H9 (cell line): ENCODE measurements at regions not wholly inside any gene's neighbourhood (a gene's known extent, or its start where the extent isn't known, plus 50 kb on each side); places are given as distances from the start of the nearest gene placed in this dataset.

Source experiments
- DNase-seq: peaks from one replicate; pipeline ENCODE4 v3.0.0-alpha.2; 2017
- H2AFZ ChIP-seq: one replicate; pipeline ENCODE4 v1.6.1; 2013; ENCODE audit warnings: mild to moderate bottlenecking, low read length, control low read depth, moderate library complexity
- H2AK5ac ChIP-seq: 2 replicates; pipeline ENCODE4 v1.6.1; 2013; ENCODE audit warnings: low read length, control low read depth, mixed read lengths; ENCODE audit not compliant: insufficient read length
- H2BK120ac ChIP-seq: one replicate; pipeline ENCODE4 v1.6.1; 2013; ENCODE audit warnings: low read depth, mild to moderate bottlenecking, low read length, control low read depth, inconsistent platforms; ENCODE audit not compliant: poor library complexity, severe bottlenecking
- H2BK12ac ChIP-seq: 2 replicates; pipeline ENCODE4 v1.6.1; 2013; ENCODE audit warnings: low read length, control low read depth, mixed read lengths, low read depth; ENCODE audit not compliant: insufficient read length
- H2BK15ac ChIP-seq: 2 replicates; pipeline ENCODE4 v1.6.1; 2013; ENCODE audit warnings: low read depth, low read length, control low read depth
- H2BK20ac ChIP-seq: one replicate; pipeline ENCODE4 v1.6.1; 2013; ENCODE audit warnings: low read depth, mild to moderate bottlenecking, low read length, control low read depth, inconsistent platforms; ENCODE audit not compliant: poor library complexity, severe bottlenecking
- H2BK5ac ChIP-seq: 2 replicates; pipeline ENCODE4 v1.6.1; 2013; ENCODE audit warnings: low read length, control low read depth, mixed read lengths; ENCODE audit not compliant: insufficient read length
- H3K14ac ChIP-seq: 2 replicates; pipeline ENCODE4 v1.6.1; 2013; ENCODE audit warnings: low read length, control low read depth; ENCODE audit not compliant: insufficient read depth
- H3K18ac ChIP-seq: 2 replicates; pipeline ENCODE4 v1.6.1; 2013; ENCODE audit warnings: low read depth, mild to moderate bottlenecking, mixed read lengths, low read length, control low read depth; ENCODE audit not compliant: insufficient read length
- H3K23ac ChIP-seq: 2 replicates; pipeline ENCODE4 v1.6.1; 2013; ENCODE audit warnings: low read length, control low read depth, mixed read lengths, low read depth; ENCODE audit not compliant: insufficient read length
- H3K23me2 ChIP-seq: 2 replicates; pipeline ENCODE4 v1.6.1; 2013; ENCODE audit warnings: low read depth, mild to moderate bottlenecking, mixed read lengths, low read length, control low read depth; ENCODE audit not compliant: insufficient read length, poor library complexity, severe bottlenecking
- H3K27ac ChIP-seq: 2 replicates; pipeline ENCODE4 v1.5.1; 2013; ENCODE audit warnings: low read length, control low read depth, mixed read lengths, low read depth; ENCODE audit not compliant: insufficient read length
- H3K27me3 ChIP-seq: 2 replicates; pipeline ENCODE4 v1.6.1; 2013; ENCODE audit warnings: low read length, control low read depth, inconsistent platforms; ENCODE audit not compliant: insufficient read depth
- H3K4ac ChIP-seq: 2 replicates; pipeline ENCODE4 v1.6.1; 2013; ENCODE audit warnings: low read depth, mild to moderate bottlenecking, control low read depth, inconsistent platforms, low read length, moderate library complexity
- H3K4me1 ChIP-seq: 2 replicates; pipeline ENCODE4 v1.6.1; 2013; ENCODE audit warnings: low read length, control low read depth, inconsistent platforms; ENCODE audit not compliant: insufficient read depth
- H3K4me2 ChIP-seq: 2 replicates; pipeline ENCODE4 v1.6.1; 2013; ENCODE audit warnings: low read length, control low read depth, mixed read lengths; ENCODE audit not compliant: insufficient read length, insufficient read depth
- H3K56ac ChIP-seq: 2 replicates; pipeline ENCODE4 v1.6.1; 2013; ENCODE audit warnings: low read depth, mild to moderate bottlenecking, mixed read lengths, low read length, control low read depth; ENCODE audit not compliant: insufficient read length
- H3K79me1 ChIP-seq: 2 replicates; pipeline ENCODE4 v1.6.1; 2013; ENCODE audit warnings: low read depth, mild to moderate bottlenecking, moderate library complexity, low read length, control low read depth, inconsistent platforms; ENCODE audit not compliant: insufficient read depth, poor library complexity, severe bottlenecking
- H3K79me2 ChIP-seq: 2 replicates; pipeline ENCODE4 v1.6.1; 2013; ENCODE audit warnings: low read length, control low read depth, inconsistent platforms; ENCODE audit not compliant: insufficient read depth
- H3K9ac ChIP-seq: 2 replicates; pipeline ENCODE4 v1.6.1; 2013; ENCODE audit warnings: low read length, control low read depth, mixed read lengths; ENCODE audit not compliant: insufficient read length; ENCODE audit errors: extremely low read depth
- H3K9me3 ChIP-seq: one replicate; pipeline ENCODE4 v1.6.1; 2013; ENCODE audit warnings: low read depth, low read length, inconsistent platforms; ENCODE audit not compliant: control insufficient read depth
- H3T11ph ChIP-seq: one replicate; pipeline ENCODE4 v1.6.1; 2013; ENCODE audit warnings: mild to moderate bottlenecking, low read length, control low read depth, inconsistent platforms
- H4K20me1 ChIP-seq: one replicate; pipeline ENCODE4 v1.6.1; 2013; ENCODE audit not compliant: control insufficient read depth, insufficient read length, insufficient read depth
- H4K5ac ChIP-seq: 2 replicates; pipeline ENCODE4 v1.6.1; 2013; ENCODE audit warnings: low read depth, mild to moderate bottlenecking, mixed read lengths, low read length, control low read depth; ENCODE audit not compliant: insufficient read length
- H4K8ac ChIP-seq: replicated peaks from 2 replicates; pipeline ENCODE4 v1.6.1; 2013; ENCODE audit warnings: low read length, control low read depth, mixed read lengths, low read depth; ENCODE audit not compliant: insufficient read length
- H4K91ac ChIP-seq: 2 replicates; pipeline ENCODE4 v1.6.1; 2013; ENCODE audit warnings: low read depth, mild to moderate bottlenecking, moderate library complexity, mixed read lengths, low read length, control low read depth; ENCODE audit not compliant: insufficient read length
- H3K27ac Mint-ChIP-seq, 3 experiments: 2 replicates in 2 of 3; 3 replicates in 1 of 3; pipeline ENCODE4 v1.8.0; 2020 to 2021; ENCODE audit warnings: mixed read lengths in 3 of 3, mild to moderate bottlenecking in 1 of 3, moderate library complexity in 1 of 3
- H3K27me3 Mint-ChIP-seq: 2 replicates; pipeline ENCODE4 v1.8.0; 2021; ENCODE audit warnings: low read depth, mild to moderate bottlenecking, moderate library complexity, mixed read lengths
- H3K36me3 Mint-ChIP-seq, 3 experiments: 2 replicates in 2 of 3; 3 replicates in 1 of 3; pipeline ENCODE4 v1.8.0; 2020 to 2021; ENCODE audit warnings: low read depth in 3 of 3, mixed read lengths in 3 of 3; ENCODE audit not compliant: insufficient read depth in 1 of 3
- H3K4me1 Mint-ChIP-seq, 2 experiments: 2 replicates each; pipeline ENCODE4 v1.8.0; 2020; ENCODE audit warnings: mixed read lengths in 2 of 2
- H3K4me3 Mint-ChIP-seq, 2 experiments: 2 replicates in 1 of 2; 3 replicates in 1 of 2; pipeline ENCODE4 v1.8.0; 2020 to 2021; ENCODE audit warnings: mild to moderate bottlenecking in 2 of 2, mixed read lengths in 2 of 2, moderate library complexity in 1 of 2
- H3K9me3 Mint-ChIP-seq, 2 experiments: 2 replicates in 1 of 2; 3 replicates in 1 of 2; pipeline ENCODE4 v1.8.0; 2020; ENCODE audit warnings: mild to moderate bottlenecking in 2 of 2, mixed read lengths in 2 of 2, moderate library complexity in 1 of 2
- CTCF ChIP-seq: fragments of 200-600 bp; sonication (generic); conservative IDR thresholded peaks from 3 replicates; pipeline ENCODE4 v1.8.0; 2021; ENCODE audit warnings: antibody characterized with exemption, mild to moderate bottlenecking
- whole genome bisulfite sequencing: extraction: QIAGEN DNeasy Blood & Tissue Kit; methylation state at CpG from one replicate; pipeline ENCODE4 v1.1.7; 2013; ENCODE audit warnings: missing lambda C conversion rate, low lambda C conversion rate, mixed read lengths; ENCODE audit not compliant: insufficient read length; ENCODE audit errors: extremely low coverage; 5-methylcytosine and 5-hydroxymethylcytosine counted together

GRCh38 chr7:18216270-18216669 is 188.6 kb upstream of the PRPS1L1 start:
- Mint-ChIP-seq H3K27ac (no peak overlapping the region), H3K9me3 (no peaks in the 10 kb centered on the region), H3K4me1 (no peaks in the 10 kb centered on the region), H3K4me3 (no peak overlapping the region), H3K27me3 (no peaks in the 10 kb centered on the region), H3K36me3 (no peaks in the 10 kb centered on the region)
- no peak overlapping the region for H3K14ac ChIP-seq
- no peaks in the 10 kb centered on the region for H3K79me2 ChIP-seq
- no peak overlapping the region for H3K56ac ChIP-seq
- no peak overlapping the region for H2AFZ ChIP-seq
- no peaks in the 10 kb centered on the region for H3K27me3 ChIP-seq
- H3T11ph ChIP-seq = no peak overlapping the region
- DNase-seq = no peak
- no peaks in the 10 kb centered on the region for H3K4me1 ChIP-seq
- H3K18ac ChIP-seq = no peak overlapping the region
- no peak overlapping the region for H3K27ac ChIP-seq
- H2BK12ac ChIP-seq = no peak overlapping the region
- H2BK20ac ChIP-seq = no peak overlapping the region
- no peak overlapping the region for H3K4me2 ChIP-seq
- no peaks in the 10 kb centered on the region for H3K79me1 ChIP-seq
- no peak overlapping the region for H4K91ac ChIP-seq
- H2BK120ac ChIP-seq = no peak overlapping the region
- H2BK15ac ChIP-seq = no peak overlapping the region
- no peak overlapping the region for H3K4ac ChIP-seq
- H4K20me1 ChIP-seq = no peaks in the 10 kb centered on the region
- no peak overlapping the region for H2BK5ac ChIP-seq
- no peak overlapping the region for H4K5ac ChIP-seq
- H3K23me2 ChIP-seq = no peaks in the 10 kb centered on the region
- H3K9me3 ChIP-seq = no peaks in the 10 kb centered on the region
- TF ChIP-seq CTCF = no peak
- H4K8ac ChIP-seq = no peak overlapping the region
- no peak overlapping the region for H3K23ac ChIP-seq
- no CpG with 5 or more reads among the region's 2 CpGs for WGBS
- no peak overlapping the region for H3K9ac ChIP-seq
- H2AK5ac ChIP-seq = no peak overlapping the region
